Choroid plexus epithelial cell (primary cell): ENCODE measurements at regions not wholly inside any gene's neighbourhood (a gene's known extent, or its start where the extent isn't known, plus 50 kb on each side); places are given as distances from the start of the nearest gene placed in this dataset.

Experiments used
- DNase-seq: peaks from one replicate; pipeline ENCODE4 v3.0.0-alpha.2; 2010; ENCODE audit warnings: low read depth
- H3K4me3 ChIP-seq: 2 replicates; pipeline ENCODE4 v1.5.1; 2011; ENCODE audit warnings: low read depth, mild to moderate bottlenecking, control low read depth, low read length, moderate library complexity
- TF ChIP-seq, protein P1 (sequence below): conservative IDR thresholded peaks from 2 replicates; pipeline ENCODE4 v1.5.1; 2011; ENCODE audit warnings: low read depth, mild to moderate bottlenecking, control low read depth, inconsistent platforms, low read length, moderate library complexity

DNA sequence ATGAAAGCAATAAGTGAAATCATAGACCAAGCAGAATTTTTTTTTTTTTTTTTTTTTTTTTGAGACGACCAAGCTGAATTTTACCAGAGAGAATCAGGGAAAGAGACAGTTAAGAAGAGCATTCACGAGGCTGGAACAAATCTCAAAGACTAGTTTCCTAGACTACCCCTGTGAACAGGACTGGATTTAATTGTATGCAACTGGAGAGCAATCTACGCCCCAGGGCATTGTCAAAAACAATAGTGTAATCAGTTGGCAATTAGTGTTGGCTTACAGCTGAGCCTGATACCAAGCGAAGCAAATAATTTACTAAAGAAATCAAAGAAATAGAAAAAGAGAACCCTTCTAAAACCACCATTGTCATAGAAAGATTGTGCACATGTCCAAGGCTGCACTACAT, 232.9 kb upstream of the CPNE8 start:
- TF ChIP-seq, protein P1, sequence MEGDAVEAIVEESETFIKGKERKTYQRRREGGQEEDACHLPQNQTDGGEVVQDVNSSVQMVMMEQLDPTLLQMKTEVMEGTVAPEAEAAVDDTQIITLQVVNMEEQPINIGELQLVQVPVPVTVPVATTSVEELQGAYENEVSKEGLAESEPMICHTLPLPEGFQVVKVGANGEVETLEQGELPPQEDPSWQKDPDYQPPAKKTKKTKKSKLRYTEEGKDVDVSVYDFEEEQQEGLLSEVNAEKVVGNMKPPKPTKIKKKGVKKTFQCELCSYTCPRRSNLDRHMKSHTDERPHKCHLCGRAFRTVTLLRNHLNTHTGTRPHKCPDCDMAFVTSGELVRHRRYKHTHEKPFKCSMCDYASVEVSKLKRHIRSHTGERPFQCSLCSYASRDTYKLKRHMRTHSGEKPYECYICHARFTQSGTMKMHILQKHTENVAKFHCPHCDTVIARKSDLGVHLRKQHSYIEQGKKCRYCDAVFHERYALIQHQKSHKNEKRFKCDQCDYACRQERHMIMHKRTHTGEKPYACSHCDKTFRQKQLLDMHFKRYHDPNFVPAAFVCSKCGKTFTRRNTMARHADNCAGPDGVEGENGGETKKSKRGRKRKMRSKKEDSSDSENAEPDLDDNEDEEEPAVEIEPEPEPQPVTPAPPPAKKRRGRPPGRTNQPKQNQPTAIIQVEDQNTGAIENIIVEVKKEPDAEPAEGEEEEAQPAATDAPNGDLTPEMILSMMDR: no peak

DNA sequence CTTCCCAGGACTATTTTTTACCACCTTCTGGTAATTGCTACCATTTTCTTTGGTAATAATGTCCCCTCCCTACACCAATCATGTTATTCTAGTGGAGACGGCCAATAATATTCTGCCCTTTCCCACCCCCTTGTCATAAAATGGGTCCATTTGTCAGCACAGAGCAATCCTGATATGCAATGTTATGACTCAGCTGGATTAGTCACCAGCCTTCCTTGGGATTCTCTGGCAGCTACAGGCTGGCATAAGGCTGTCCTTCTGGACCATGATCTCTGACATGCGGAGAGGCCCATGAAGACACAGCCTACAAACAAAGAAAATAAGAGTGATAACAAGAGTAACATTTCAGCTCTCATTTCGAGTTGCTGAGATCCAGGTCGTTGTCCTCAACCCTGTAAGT, 222.0 kb upstream of the CPNE8 start:
- no peak for DNase-seq
- no peak overlapping the region for H3K4me3 ChIP-seq
- TF ChIP-seq, protein P1: no peak

More for the DNA sequence above, 232.9 kb upstream of the CPNE8 start:
- no peak for DNase-seq
- H3K4me3 ChIP-seq: no peak overlapping the region

DNA sequence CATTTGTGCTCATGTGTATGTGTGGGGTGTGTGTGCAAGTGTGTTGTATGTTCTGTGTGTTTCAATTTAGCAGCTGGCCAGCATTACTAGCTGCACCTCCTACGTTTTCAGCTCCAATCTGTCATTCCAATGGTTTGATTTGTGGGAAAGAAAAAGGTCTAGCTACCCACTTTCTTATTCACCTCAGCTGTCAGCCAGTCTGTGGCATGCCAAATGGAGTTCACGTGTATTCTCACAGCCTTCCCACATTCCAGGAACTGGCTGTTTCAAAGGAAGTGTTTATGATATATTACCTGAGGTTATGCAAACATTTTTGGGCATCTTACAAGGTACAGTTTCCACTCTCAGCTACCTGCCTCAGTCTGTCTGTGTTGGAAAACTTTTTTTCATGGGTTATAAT, 220.2 kb upstream of the CPNE8 start:
- TF ChIP-seq, protein P1: no peak
- DNase-seq: no peak
- no peak overlapping the region for H3K4me3 ChIP-seq

DNA sequence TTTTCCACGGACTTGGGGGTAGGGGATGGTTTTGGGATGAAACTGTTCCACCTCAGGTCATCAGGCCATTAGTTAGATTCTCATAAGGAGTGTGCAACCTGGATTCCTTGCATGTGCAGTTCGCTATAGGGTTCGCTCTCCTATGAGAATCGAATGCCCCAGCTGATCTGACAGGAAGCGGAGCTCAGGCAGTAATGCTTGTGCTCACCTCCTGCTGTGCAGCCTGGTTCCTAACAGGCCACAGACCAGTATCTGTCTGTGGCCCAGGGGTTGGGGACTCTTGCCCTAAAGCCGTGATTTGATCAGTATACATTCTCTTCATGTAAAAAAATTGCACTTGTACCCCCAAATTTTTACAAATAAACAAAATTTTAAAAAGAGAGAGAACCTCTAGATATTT, 219.4 kb upstream of the CPNE8 start:
- H3K4me3 ChIP-seq: no peak overlapping the region
- DNase-seq: no peak
- TF ChIP-seq, protein P1: no peak

DNA sequence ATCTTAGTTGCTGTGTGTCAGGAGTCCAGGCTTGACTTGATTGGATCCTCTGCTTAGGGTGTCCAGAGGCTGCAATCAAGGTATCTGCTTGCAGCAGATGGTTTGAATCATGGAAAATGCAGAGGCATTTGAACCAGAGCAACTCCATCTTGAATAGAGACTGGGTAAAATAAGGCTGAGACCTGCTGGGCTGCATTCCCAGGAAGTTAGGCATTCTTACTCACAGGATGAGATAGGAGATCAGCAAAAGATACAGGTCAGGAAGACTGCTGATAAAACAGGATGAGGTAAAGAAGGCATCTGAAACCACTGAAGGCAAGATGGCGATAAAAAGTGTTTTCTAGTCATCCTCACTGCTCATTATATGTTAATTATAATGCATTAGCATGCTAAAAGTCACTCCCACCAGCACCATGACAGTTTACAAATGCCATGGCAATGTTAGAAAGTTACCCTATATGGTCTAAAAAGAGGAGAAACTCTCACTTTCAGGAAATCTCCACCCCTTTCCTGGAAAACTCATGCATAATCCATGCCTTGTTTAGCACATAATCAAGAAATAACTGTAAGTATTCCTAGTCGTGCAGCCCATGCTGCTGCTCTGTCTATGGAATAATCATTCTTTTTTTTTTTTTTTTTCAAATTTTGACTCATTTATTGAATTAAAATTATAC, 218.3 kb upstream of the CPNE8 start:
- no peak overlapping the region for H3K4me3 ChIP-seq
- DNase-seq: no peak
- TF ChIP-seq, protein P1: no peak

DNA sequence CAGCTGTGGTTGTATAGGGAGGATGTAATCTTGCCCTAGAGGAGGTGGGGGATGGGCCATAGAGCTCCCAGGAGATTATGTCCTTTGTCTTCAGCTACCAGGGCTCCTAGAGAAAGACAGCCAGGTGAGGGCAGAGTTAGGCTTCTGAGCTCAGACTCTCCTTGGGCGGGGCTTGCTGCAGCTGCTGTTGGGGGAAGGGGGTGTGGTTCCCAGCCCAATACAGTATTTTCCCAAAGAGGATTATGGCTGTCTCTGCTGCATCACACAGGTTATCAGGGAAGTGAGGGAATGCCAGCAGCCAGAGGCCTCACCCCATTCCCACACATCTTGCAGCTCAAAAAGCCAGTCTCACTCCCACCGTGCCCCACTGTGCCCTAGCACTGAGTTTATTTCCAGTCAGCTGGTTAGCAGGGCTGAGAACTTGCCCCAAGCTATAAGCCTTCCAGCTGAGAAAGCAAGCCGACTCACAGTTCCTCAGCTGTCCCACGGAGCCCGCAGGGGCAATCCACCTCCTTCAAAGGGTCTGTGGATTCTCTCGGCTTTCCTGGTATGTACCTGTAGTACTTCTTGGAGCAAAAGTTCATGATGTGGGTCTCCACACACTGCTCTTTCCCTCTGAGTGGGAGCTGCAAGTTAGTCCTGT, 217.3 kb upstream of the CPNE8 start:
- H3K4me3 ChIP-seq: no peak overlapping the region
- TF ChIP-seq, protein P1: no peak
- no peak for DNase-seq

DNA sequence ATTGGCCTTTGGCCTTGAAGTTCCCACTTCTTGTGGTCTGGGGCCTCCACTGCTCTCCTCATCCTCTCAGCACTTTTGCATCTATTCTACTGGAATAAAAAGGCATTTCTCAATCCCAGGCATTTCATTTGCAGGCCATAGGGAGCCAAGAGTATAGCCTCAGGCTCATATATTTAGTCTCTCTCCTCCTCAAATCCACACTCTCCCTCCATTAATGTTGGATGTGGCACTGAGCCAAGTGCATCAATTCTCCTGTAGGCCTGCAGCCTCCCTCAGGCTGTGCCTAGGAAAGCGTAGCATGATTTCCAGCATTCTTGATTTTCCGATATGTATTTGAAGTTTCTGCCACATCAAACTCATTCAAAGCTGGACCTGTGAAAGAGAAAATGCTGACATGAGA, 211.5 kb upstream of the CPNE8 start:
- TF ChIP-seq, protein P1: no peak
- H3K4me3 ChIP-seq: no peak overlapping the region
- DNase-seq: no peak
